ENCODE measurements at regions not wholly inside any gene's neighbourhood (a gene's known extent, or its start where the extent isn't known, plus 50 kb on each side); places are given as distances from the start of the nearest gene placed in this dataset.

GRCh38 chr3:111283165-111283564 lies 211.5 kb downstream of the NECTIN3 start:
- Histone ChIP-seq H3K27me3 (no peaks in the 10 kb centered on the region), H3K36me3 (no peaks in the 10 kb centered on the region), H3K4me3 (no peak overlapping the region), H3K27ac (no peak overlapping the region), H3K4me1 (ENCODE audit: low read depth) (no peaks in the 10 kb centered on the region), H3K9me3 (ENCODE audit: low read depth) (no peaks in the 10 kb centered on the region)
- no peak for TF ChIP-seq CTCF (IDR thresholded peaks at IDR 0.05; ENCODE audit: low read depth, low read length)
- DNase-seq (ENCODE audit: low read depth in 1 of 2, low spot score in 1 of 2): no peak

GRCh38 chr3:111284503-111285183 lies 213.0 kb downstream of the NECTIN3 start:
- Histone ChIP-seq H3K9me3 (ENCODE audit: low read depth) (no peaks in the 10 kb centered on the region), H3K4me1 (ENCODE audit: low read depth) (no peaks in the 10 kb centered on the region), H3K27me3 (no peaks in the 10 kb centered on the region), H3K27ac (no peak overlapping the region), H3K4me3 (no peak overlapping the region), H3K36me3 (no peaks in the 10 kb centered on the region)
- TF ChIP-seq CTCF (IDR thresholded peaks at IDR 0.05; ENCODE audit: low read depth, low read length): no peak
- DNase-seq (ENCODE audit: low read depth in 1 of 2, low spot score in 1 of 2): no peak

- Histone ChIP-seq H3K4me1 (ENCODE audit: low read depth) (no peaks in the 10 kb centered on the region), H3K27me3 (no peaks in the 10 kb centered on the region), H3K9me3 (ENCODE audit: low read depth) (no peaks in the 10 kb centered on the region), H3K27ac (no peak overlapping the region), H3K4me3 (no peak overlapping the region), H3K36me3 (no peaks in the 10 kb centered on the region)
- TF ChIP-seq CTCF (IDR thresholded peaks at IDR 0.05; ENCODE audit: low read depth, low read length): no peak
- no peak for DNase-seq (ENCODE audit: low read depth in 1 of 2, low spot score in 1 of 2)
These were observed 213.5 kb downstream of the NECTIN3 start for GRCh38 chr3:111285184-111285538.

GRCh38 chr3:111285694-111286093 lies 214.1 kb downstream of the NECTIN3 start:
- Histone ChIP-seq H3K4me3 (no peak overlapping the region), H3K9me3 (ENCODE audit: low read depth) (no peaks in the 10 kb centered on the region), H3K36me3 (no peaks in the 10 kb centered on the region), H3K4me1 (ENCODE audit: low read depth) (no peaks in the 10 kb centered on the region), H3K27ac (no peak overlapping the region), H3K27me3 (no peaks in the 10 kb centered on the region)
- no peak for DNase-seq (ENCODE audit: low read depth in 1 of 2, low spot score in 1 of 2)
- no peak for TF ChIP-seq CTCF (IDR thresholded peaks at IDR 0.05; ENCODE audit: low read depth, low read length)

GRCh38 chr3:111286746-111287145 lies 215.1 kb downstream of the NECTIN3 start:
- DNase-seq (ENCODE audit: low read depth in 1 of 2, low spot score in 1 of 2): no peak
- H3K27ac ChIP-seq: no peak overlapping the region
- H3K9me3 ChIP-seq (ENCODE audit: low read depth): no peaks in the 10 kb centered on the region

More at GRCh38 chr3:111286746-111287145, 215.1 kb downstream of the NECTIN3 start:
- no peak overlapping the region for H3K4me3 ChIP-seq
- H3K27me3 ChIP-seq: no peaks in the 10 kb centered on the region
- H3K36me3 ChIP-seq: no peaks in the 10 kb centered on the region
- no peaks in the 10 kb centered on the region for H3K4me1 ChIP-seq (ENCODE audit: low read depth)
- no peak for TF ChIP-seq CTCF (IDR thresholded peaks at IDR 0.05; ENCODE audit: low read depth, low read length)

Data from cardiac muscle cell (in vitro differentiated cells and primary cell).